GM12892 (cell line): ENCODE measurements at regions not wholly inside any gene's neighbourhood (a gene's known extent, or its start where the extent isn't known, plus 50 kb on each side); places are given as distances from the start of the nearest gene placed in this dataset.

ENCODE experiments used
- DNase-seq: peaks from one replicate; pipeline ENCODE4 v3.0.0; 2011; ENCODE audit not compliant: insufficient read length
- FAIRE-seq: peaks from 2 replicates; lab custom pipeline; 2011; peaks lifted over from hg19 to GRCh38; lab: Jason Lieb, UNC
- POLR2A ChIP-seq: IDR thresholded peaks from 2 replicates; pipeline ENCODE4 v1.6.1; 2011; ENCODE audit warnings: low read depth, low read length, control low read depth
- POLR2AphosphoS5 ChIP-seq: IDR thresholded peaks from 2 replicates; pipeline ENCODE4 v1.6.1; 2011; ENCODE audit warnings: low read depth, low read length, control low read depth
- TAF1 ChIP-seq: IDR thresholded peaks from 2 replicates; pipeline ENCODE4 v1.6.1; 2011; ENCODE audit warnings: low read depth, mild to moderate bottlenecking, control low read depth, low read length, borderline replicate concordance

GRCh38 chr6:134449781-134450180 is 131.9 kb upstream of the SGK1 start:
- DNase-seq (no peak), FAIRE-seq (no peak)
- TF ChIP-seq TAF1 = no peak
- TF ChIP-seq POLR2A = no peak
- no peak for TF ChIP-seq POLR2AphosphoS5

DNA sequence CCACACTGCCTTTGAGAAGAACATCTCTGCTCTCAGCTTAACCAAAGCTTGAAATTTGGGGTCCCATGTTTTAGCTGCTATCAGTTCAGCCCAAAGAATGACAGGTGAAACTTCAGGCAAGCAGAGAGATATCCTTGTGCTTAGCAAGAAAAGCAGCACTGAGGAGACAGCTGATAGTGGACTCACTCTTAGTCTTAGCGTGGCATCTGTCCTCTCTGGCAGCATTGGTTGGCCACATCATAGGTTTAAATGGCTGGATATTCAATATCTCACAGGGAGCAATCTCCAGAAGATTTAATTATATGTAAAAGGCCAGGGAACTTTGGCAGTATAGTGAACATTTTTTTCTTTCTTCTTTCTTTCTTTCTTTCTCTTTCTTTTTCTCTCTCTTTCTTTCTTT is 131.1 kb upstream of the SGK1 start:
- TF ChIP-seq TAF1 = no peak
- TF ChIP-seq POLR2A = no peak
- TF ChIP-seq POLR2AphosphoS5 = no peak
- DNase-seq (no peak), FAIRE-seq (no peak)

DNA sequence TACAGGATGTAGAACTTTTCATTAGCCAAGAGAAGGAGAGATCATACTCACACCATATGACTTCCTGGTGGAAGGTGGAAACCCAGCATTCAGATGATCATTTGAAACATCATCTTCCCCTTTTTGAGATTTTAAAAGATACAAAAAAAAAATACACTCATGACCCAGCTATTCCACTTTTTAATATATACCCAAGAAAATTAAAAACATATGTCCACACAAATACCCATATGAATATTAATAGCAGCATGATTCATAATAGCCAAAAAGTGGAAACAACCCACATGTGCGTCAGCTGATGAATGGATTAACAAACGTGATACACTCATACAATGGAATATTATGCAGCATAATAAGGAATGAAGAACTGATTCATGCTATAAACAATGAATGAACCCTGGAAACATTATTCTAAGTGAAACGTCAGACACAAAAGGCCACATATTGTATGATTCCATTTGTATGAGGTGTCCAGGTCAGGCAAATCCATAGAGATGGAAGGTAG is 130.0 kb upstream of the SGK1 start:
- DNase-seq (no peak), FAIRE-seq (peak; percentile 40)
- no peak for TF ChIP-seq POLR2A
- no peak for TF ChIP-seq POLR2AphosphoS5
- TF ChIP-seq TAF1 = no peak

GRCh38 chr6:134447423-134447822 is 129.5 kb upstream of the SGK1 start:
- DNase-seq (no peak), FAIRE-seq (no peak)

GRCh38 chr6:134446896-134447295 is 129.0 kb upstream of the SGK1 start:
- FAIRE-seq = no peak
- DNase-seq = no peak
- TF ChIP-seq POLR2A (no peak), POLR2AphosphoS5 (no peak), TAF1 (no peak)

More at GRCh38 chr6:134447423-134447822, 129.5 kb upstream of the SGK1 start:
- no peak for TF ChIP-seq POLR2A

DNA sequence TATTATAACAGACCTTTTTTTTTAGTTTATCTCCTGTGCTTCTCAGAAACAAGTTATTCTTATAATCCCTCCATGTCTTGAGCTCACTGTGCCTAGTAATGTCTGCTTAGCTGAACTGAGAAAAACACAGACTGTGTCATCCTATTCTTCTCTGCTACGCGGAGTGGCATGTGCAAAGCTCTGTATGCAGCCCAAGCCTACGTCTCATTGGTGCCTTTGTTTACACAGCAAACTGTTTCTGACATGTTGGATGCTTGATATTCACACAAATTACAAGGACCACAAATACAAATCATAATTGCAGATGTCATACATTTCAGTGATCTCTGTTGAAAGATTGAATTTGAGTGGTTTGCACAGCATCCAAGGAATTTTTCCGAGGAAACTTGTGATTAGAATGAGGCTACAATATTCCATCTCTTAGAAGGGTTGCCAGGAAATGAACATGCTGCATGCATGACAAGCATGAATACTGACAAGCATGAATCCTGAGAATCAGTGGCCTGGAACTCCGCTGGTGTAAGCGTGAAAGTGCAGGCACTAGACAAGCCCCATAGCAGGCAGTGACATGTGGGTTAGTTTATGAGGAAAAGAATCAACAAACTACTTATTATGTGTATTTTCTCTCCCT is 128.4 kb upstream of the SGK1 start:
- DNase-seq = no peak
- no peak for FAIRE-seq
- TF ChIP-seq POLR2AphosphoS5 (no peak), TAF1 (no peak), POLR2A (no peak)

- no peak for FAIRE-seq
- TF ChIP-seq POLR2A (no peak), POLR2AphosphoS5 (no peak), TAF1 (no peak)
- DNase-seq = no peak
Measured at GRCh38 chr6:134443009-134443408, 125.1 kb upstream of the SGK1 start.

- no peak for DNase-seq
- no peak for FAIRE-seq
- TF ChIP-seq POLR2AphosphoS5 = no peak
- TF ChIP-seq POLR2A = no peak
- no peak for TF ChIP-seq TAF1
Measured at GRCh38 chr6:134442073-134442472, 124.2 kb upstream of the SGK1 start.

DNA sequence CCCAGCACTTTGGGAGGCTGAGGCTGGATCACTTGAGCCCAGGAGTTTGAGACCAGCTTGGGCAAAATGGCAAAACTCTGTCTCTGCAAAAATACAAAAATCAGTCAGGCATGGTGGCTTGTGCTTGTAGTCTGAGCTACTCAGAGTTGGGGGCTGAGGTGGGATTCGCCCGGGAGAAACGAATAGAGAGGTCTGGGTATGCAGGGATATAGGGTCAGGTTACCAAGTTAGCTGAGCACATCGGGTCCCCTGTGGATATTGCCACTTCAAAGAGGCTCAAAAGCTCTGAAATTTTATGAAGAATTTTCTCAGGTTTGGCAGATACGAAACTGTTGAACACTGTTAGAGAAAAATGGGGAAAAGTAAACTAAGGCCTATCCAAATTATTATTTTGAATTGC is 120.9 kb upstream of the SGK1 start:
- no peak for DNase-seq
- TF ChIP-seq TAF1 = no peak
- no peak for TF ChIP-seq POLR2A
- TF ChIP-seq POLR2AphosphoS5 = no peak
- FAIRE-seq = no peak

DNA sequence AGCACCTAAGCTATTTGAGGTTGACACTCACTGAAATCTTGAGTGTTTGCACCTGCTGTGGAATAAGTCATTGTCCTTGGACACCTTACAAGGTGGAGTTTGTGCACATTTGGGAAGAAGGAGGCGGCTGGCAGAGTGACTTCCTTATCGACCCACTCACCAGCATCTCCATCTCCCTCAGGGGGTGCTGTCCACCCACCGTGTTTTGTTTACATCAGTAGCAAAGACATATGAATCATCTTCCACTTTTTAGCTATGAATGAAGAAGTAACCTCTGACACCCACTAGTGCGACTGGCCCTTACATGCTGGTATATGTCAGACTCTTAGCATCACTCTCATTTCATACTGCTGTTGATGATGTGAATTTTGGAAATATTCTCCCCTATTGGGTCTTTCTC is 119.5 kb upstream of the SGK1 start:
- peak; percentile 9 for DNase-seq
- TF ChIP-seq POLR2A (no peak), TAF1 (no peak), POLR2AphosphoS5 (no peak)
- no peak for FAIRE-seq

- TF ChIP-seq POLR2AphosphoS5 (no peak), TAF1 (no peak), POLR2A (no peak)
- DNase-seq (no peak), FAIRE-seq (no peak)
Measured at GRCh38 chr6:134436950-134437349, 119.0 kb upstream of the SGK1 start.

GRCh38 chr6:134436281-134436815 is 118.4 kb upstream of the SGK1 start:
- TF ChIP-seq TAF1 (no peak), POLR2AphosphoS5 (no peak), POLR2A (no peak)
- FAIRE-seq (peak; percentile 81), DNase-seq (peak; percentile 29)

GRCh38 chr6:134435814-134436280 is 117.9 kb upstream of the SGK1 start:
- TF ChIP-seq POLR2A (no peak), TAF1 (no peak), POLR2AphosphoS5 (no peak)
- FAIRE-seq (no peak), DNase-seq (no peak)
